GM23338 (cell line): ENCODE measurements at regions not wholly inside any gene's neighbourhood (a gene's known extent, or its start where the extent isn't known, plus 50 kb on each side); places are given as distances from the start of the nearest gene placed in this dataset.
"Not testable (repeated sequence)": the region's sequence is repeated elsewhere in the genome, so short reads cannot be mapped to it uniquely, and the experiment has no call there.

ENCODE experiments used
- CREB1 ChIP-seq: fragments of 250-450 bp; sonication (Bioruptor Pico); IDR thresholded peaks from 2 replicates; pipeline ENCODE4 v1.5.0; 2020; ENCODE audit warnings: low read depth, mild to moderate bottlenecking, moderate library complexity
- CTCF ChIP-seq, 2 experiments: fragments of 200-600 bp in 1 of 2; sonication (generic) in 1 of 2; conservative IDR thresholded peaks; 2 replicates each; pipeline versions ENCODE4 v1.5.1 to v1.6.1; 2016 to 2017; ENCODE audit warnings: antibody characterized with exemption in 2 of 2, low read depth in 2 of 2, mild to moderate bottlenecking in 2 of 2, moderate library complexity in 1 of 2
- EZH2 ChIP-seq: fragments of 200-600 bp; sonication (generic); IDR thresholded peaks from one replicate; pipeline ENCODE4 v1.8.0; 2017; ENCODE audit warnings: antibody characterized with exemption, mild to moderate bottlenecking, low read depth; ENCODE audit not compliant: unreplicated experiment
- EZH2phosphoT487 ChIP-seq: fragments of 200-600 bp; sonication (generic); IDR thresholded peaks from one replicate; pipeline ENCODE4 v1.8.1; 2018; ENCODE audit warnings: antibody characterized with exemption; ENCODE audit not compliant: unreplicated experiment
- JUNB ChIP-seq: IDR thresholded peaks from one replicate; pipeline ENCODE4 v1.6.1; 2016; ENCODE audit warnings: antibody characterized with exemption; ENCODE audit not compliant: unreplicated experiment
- POLR2AphosphoS5 ChIP-seq: IDR thresholded peaks from 2 replicates; pipeline ENCODE4 v1.6.1; 2016; ENCODE audit warnings: antibody characterized with exemption, low read depth
- REST ChIP-seq: IDR thresholded peaks from one replicate; pipeline ENCODE4 v1.6.1; 2018; ENCODE audit warnings: antibody characterized with exemption; ENCODE audit not compliant: unreplicated experiment
- ZNF114 ChIP-seq: fragments of 250-450 bp; sonication (Bioruptor Pico); IDR thresholded peaks from 2 replicates; pipeline ENCODE4 v1.5.0; 2020; ENCODE audit warnings: mild to moderate bottlenecking, moderate library complexity
- ZNF331 ChIP-seq: fragments of 250-450 bp; sonication (Bioruptor Pico); IDR thresholded peaks from 2 replicates; pipeline ENCODE4 v1.5.0; 2020; ENCODE audit warnings: low read depth, mild to moderate bottlenecking, moderate library complexity
- TF ChIP-seq, protein P1 (sequence below): IDR thresholded peaks from 2 replicates; pipeline ENCODE4 v1.6.1; 2016; ENCODE audit warnings: antibody characterized with exemption

DNA sequence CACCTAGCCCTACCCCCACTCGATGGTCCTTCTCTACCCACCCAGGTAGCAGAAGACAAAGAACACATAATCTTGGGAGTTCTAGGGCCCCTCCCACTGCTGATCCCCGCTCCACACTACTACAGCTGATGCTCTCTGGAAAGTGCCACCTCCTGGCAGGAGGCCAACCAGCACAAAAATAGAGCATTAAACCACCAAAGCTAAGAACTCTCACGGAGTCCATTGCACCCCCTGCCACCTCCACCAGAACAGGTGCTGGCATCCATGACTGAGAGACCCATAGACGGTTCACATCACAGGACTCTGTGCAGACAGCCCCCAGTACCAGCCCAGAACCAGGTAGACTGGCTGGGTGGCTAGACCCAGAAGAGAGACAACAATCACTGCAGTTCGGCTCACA, 575.5 kb downstream of the BNC2 start:
- not testable (repeated sequence) for TF ChIP-seq EZH2phosphoT487; POLR2AphosphoS5; EZH2; ZNF114; REST; CREB1; JUNB; ZNF331 (CRISPR knock-in tag)
- TF ChIP-seq CTCF (conservative IDR thresholded peaks at IDR 0.05; ENCODE audit: low read depth in 2 of 2), result peak in 1 of 2 experiments; percentile 20; a peak in 2 of 4 replicates
- TF ChIP-seq, protein P1, sequence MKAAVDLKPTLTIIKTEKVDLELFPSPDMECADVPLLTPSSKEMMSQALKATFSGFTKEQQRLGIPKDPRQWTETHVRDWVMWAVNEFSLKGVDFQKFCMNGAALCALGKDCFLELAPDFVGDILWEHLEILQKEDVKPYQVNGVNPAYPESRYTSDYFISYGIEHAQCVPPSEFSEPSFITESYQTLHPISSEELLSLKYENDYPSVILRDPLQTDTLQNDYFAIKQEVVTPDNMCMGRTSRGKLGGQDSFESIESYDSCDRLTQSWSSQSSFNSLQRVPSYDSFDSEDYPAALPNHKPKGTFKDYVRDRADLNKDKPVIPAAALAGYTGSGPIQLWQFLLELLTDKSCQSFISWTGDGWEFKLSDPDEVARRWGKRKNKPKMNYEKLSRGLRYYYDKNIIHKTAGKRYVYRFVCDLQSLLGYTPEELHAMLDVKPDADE, result not testable (repeated sequence)
